ENCODE measurements at regions not wholly inside any gene's neighbourhood (a gene's known extent, or its start where the extent isn't known, plus 50 kb on each side); places are given as distances from the start of the nearest gene placed in this dataset.
A peak's percentile ranks its signal among the peaks of the same experiment; 100 is the strongest.

- DNase-seq (ENCODE audit: low spot score): no peak
Measured at GRCh38 chr4:136927172-136927571, 605.1 kb downstream of the PCDH18 start.

- no peak for DNase-seq (ENCODE audit: low spot score)
Measured at GRCh38 chr4:136925203-136925602, 607.1 kb downstream of the PCDH18 start.

GRCh38 chr4:136922066-136922465, 610.2 kb downstream of the PCDH18 start:
- no peak for DNase-seq (ENCODE audit: low spot score)

GRCh38 chr4:136920092-136920881, 612.0 kb downstream of the PCDH18 start:
- DNase-seq (ENCODE audit: low spot score): no peak

GRCh38 chr4:136918772-136919171, 613.5 kb downstream of the PCDH18 start:
- DNase-seq (ENCODE audit: low spot score): no peak

- DNase-seq (ENCODE audit: low spot score): no peak
Measured at GRCh38 chr4:136917312-136918110, 614.8 kb downstream of the PCDH18 start.

GRCh38 chr4:136909626-136910025, 622.7 kb downstream of the PCDH18 start:
- DNase-seq (ENCODE audit: low spot score): no peak

- no peak for DNase-seq (ENCODE audit: low spot score)
Measured at GRCh38 chr4:136908122-136908521, 624.2 kb downstream of the PCDH18 start.

GRCh38 chr4:136900696-136901095, 631.6 kb downstream of the PCDH18 start:
- DNase-seq (ENCODE audit: low spot score): no peak

GRCh38 chr4:136898590-136899248, 633.6 kb downstream of the PCDH18 start:
- DNase-seq (ENCODE audit: low spot score): no peak

- no peak for DNase-seq (ENCODE audit: low spot score)
Measured at GRCh38 chr4:136893573-136893972, 638.7 kb downstream of the PCDH18 start.

GRCh38 chr4:136881666-136882065, 650.6 kb downstream of the PCDH18 start:
- no peak for DNase-seq (ENCODE audit: low spot score)

- DNase-seq (ENCODE audit: low spot score): no peak
Measured at GRCh38 chr4:136873555-136873954, 658.7 kb downstream of the PCDH18 start.

- no peak for DNase-seq (ENCODE audit: low spot score)
Measured at GRCh38 chr4:136867465-136867864, 664.8 kb downstream of the PCDH18 start.

GRCh38 chr4:136865526-136865925, 666.8 kb downstream of the PCDH18 start:
- DNase-seq (ENCODE audit: low spot score): no peak

GRCh38 chr4:136864604-136865185, 667.6 kb downstream of the PCDH18 start:
- peak; percentile 40 for DNase-seq (ENCODE audit: low spot score)

- DNase-seq (ENCODE audit: low spot score): no peak
Measured at GRCh38 chr4:136863756-136864155, 668.5 kb downstream of the PCDH18 start.

GRCh38 chr4:136862653-136863052, 669.6 kb downstream of the PCDH18 start:
- DNase-seq (ENCODE audit: low spot score): no peak

GRCh38 chr4:136861091-136861490, 671.2 kb downstream of the PCDH18 start:
- DNase-seq (ENCODE audit: low spot score): no peak

GRCh38 chr4:136858903-136859302, 673.4 kb downstream of the PCDH18 start:
- no peak for DNase-seq (ENCODE audit: low spot score)

- no peak for DNase-seq (ENCODE audit: low spot score)
Measured at GRCh38 chr4:136855886-136856285, 676.4 kb downstream of the PCDH18 start.

GRCh38 chr4:136850446-136850845, 681.8 kb downstream of the PCDH18 start:
- no peak for DNase-seq (ENCODE audit: low spot score)

All from AG08395 (cell line).